ENCODE measurements at regions not wholly inside any gene's neighbourhood (a gene's known extent, or its start where the extent isn't known, plus 50 kb on each side); places are given as distances from the start of the nearest gene placed in this dataset.

GRCh38 chrX:2574271-2574670 lies 73.5 kb upstream of the DHRSX start:
- TF ChIP-seq CTCF (IDR thresholded peaks at IDR 0.05; ENCODE audit: low read depth, low read length) (no peak), POLR2A (IDR thresholded peaks at IDR 0.05; ENCODE audit: extremely low read depth, insufficient read length) (no peak), MYC (IDR thresholded peaks at IDR 0.05; ENCODE audit: low read depth, low read length) (no peak)
